Lower leg skin (tissue), 3 donors: ENCODE measurements at regions not wholly inside any gene's neighbourhood (a gene's known extent, or its start where the extent isn't known, plus 50 kb on each side); places are given as distances from the start of the nearest gene placed in this dataset.

Experiments used
- POLR2A ChIP-seq, 2 donors: fragments of 450-650 bp; IDR thresholded peaks; one replicate each; pipeline ENCODE4 v1.6.1; 2016 to 2017; ENCODE audit warnings: antibody characterized with exemption in 2 of 2, mild to moderate bottlenecking in 1 of 2, moderate library complexity in 1 of 2
- TF ChIP-seq, protein P1 (sequence below), 3 donors: fragments of 450-650 bp; IDR thresholded peaks; one replicate each; pipeline ENCODE4 v1.5.1; 2016; ENCODE audit warnings: antibody characterized with exemption in 3 of 3, mild to moderate bottlenecking in 3 of 3, moderate library complexity in 2 of 3

DNA sequence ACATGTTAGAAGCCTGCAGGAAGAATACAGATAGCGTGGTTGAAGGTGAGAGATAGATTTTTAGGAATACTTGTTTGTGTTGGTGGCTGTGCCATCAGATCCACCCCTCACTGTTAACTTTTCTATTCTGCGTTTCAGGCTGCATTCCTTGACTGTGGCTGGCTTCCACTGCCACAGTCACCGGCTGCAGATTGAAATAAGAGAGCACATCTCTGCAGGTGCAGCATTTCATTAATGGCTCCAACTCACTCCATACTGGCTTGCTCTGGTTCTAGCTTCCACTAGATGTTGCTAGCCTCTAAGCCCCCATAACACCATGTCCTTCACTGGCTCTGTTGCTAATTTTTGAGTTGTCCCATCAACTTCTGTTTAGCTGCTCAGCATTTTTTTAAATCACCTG, 286.5 kb downstream of the CPS1 start:
- TF ChIP-seq, protein P1, sequence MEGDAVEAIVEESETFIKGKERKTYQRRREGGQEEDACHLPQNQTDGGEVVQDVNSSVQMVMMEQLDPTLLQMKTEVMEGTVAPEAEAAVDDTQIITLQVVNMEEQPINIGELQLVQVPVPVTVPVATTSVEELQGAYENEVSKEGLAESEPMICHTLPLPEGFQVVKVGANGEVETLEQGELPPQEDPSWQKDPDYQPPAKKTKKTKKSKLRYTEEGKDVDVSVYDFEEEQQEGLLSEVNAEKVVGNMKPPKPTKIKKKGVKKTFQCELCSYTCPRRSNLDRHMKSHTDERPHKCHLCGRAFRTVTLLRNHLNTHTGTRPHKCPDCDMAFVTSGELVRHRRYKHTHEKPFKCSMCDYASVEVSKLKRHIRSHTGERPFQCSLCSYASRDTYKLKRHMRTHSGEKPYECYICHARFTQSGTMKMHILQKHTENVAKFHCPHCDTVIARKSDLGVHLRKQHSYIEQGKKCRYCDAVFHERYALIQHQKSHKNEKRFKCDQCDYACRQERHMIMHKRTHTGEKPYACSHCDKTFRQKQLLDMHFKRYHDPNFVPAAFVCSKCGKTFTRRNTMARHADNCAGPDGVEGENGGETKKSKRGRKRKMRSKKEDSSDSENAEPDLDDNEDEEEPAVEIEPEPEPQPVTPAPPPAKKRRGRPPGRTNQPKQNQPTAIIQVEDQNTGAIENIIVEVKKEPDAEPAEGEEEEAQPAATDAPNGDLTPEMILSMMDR (IDR thresholded peaks at IDR 0.05) = no peak
- no peak for TF ChIP-seq POLR2A (IDR thresholded peaks at IDR 0.05)
